ENCODE measurements at regions not wholly inside any gene's neighbourhood (a gene's known extent, or its start where the extent isn't known, plus 50 kb on each side); places are given as distances from the start of the nearest gene placed in this dataset.
"Not testable (repeated sequence)": the region's sequence is repeated elsewhere in the genome, so short reads cannot be mapped to it uniquely, and the experiment has no call there.

DNA sequence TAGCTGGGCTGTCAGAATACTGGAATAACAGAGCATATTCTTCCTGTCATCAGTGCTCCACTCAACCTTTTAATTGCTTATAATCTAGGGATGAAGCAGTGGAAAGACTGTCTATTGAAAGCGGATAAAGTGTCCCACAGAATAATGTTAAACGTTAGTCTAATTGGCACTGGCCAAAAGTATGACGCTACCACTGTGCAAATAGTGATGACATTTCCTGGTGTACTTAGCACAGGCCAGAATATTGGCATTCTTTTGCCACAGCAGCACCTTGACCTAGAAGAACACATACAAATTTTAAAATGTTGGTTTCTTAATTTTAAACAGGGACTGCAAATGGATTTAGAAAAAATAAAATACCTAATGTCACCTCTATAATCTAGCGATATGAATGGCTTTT, 635.2 kb upstream of the SPANXN1 start:
- Histone ChIP-seq H3K4me1 (no peaks in the 10 kb centered on the region), H3K36me3 (no peaks in the 10 kb centered on the region), H3K4me3 (no peak overlapping the region), H3K27ac (no peak overlapping the region), H3K27me3 (no peaks in the 10 kb centered on the region), H3K9me3 (no peaks in the 10 kb centered on the region)
- DNase-seq: no peak
- intact Hi-C loops (cut with DNase I): no loop called here
- 54 to 62% methylated on average over 4 of the region's 4 CpGs for WGBS, 2 donors
- TF ChIP-seq, protein P1, sequence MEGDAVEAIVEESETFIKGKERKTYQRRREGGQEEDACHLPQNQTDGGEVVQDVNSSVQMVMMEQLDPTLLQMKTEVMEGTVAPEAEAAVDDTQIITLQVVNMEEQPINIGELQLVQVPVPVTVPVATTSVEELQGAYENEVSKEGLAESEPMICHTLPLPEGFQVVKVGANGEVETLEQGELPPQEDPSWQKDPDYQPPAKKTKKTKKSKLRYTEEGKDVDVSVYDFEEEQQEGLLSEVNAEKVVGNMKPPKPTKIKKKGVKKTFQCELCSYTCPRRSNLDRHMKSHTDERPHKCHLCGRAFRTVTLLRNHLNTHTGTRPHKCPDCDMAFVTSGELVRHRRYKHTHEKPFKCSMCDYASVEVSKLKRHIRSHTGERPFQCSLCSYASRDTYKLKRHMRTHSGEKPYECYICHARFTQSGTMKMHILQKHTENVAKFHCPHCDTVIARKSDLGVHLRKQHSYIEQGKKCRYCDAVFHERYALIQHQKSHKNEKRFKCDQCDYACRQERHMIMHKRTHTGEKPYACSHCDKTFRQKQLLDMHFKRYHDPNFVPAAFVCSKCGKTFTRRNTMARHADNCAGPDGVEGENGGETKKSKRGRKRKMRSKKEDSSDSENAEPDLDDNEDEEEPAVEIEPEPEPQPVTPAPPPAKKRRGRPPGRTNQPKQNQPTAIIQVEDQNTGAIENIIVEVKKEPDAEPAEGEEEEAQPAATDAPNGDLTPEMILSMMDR (IDR thresholded peaks at IDR 0.05): no peak
- no peak for TF ChIP-seq POLR2A (IDR thresholded peaks at IDR 0.05)

DNA sequence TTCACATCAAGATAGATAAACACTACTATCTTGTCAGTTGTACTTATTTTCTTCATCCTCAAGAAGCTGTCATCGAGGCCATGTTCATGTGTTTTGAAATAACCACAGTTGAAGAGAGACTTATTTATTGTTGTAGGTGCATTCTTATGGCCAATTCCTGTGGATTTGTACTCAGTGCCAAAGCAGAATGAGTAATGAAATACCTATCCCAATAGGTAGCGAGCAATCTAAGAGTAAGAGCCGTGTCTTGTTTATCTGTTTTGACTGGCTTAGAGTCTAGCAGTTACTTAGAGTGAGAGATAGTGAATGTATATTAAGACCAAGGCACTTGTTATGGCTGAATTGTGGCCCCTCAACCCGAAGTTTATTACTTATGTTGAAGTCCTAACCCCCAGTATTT, 631.0 kb upstream of the SPANXN1 start:
- no peak for DNase-seq
- H3K4me3 ChIP-seq: no peak overlapping the region
- H3K9me3 ChIP-seq: no peaks in the 10 kb centered on the region
- no peaks in the 10 kb centered on the region for H3K27me3 ChIP-seq
- intact Hi-C loops (cut with DNase I): no loop called here
- no peaks in the 10 kb centered on the region for H3K4me1 ChIP-seq
- 36 to 39% methylated on average over 4 of the region's 4 CpGs for WGBS, 2 donors
- TF ChIP-seq, protein P1 (IDR thresholded peaks at IDR 0.05): no peak
- no peaks in the 10 kb centered on the region for H3K36me3 ChIP-seq
- no peak overlapping the region for H3K27ac ChIP-seq

DNA sequence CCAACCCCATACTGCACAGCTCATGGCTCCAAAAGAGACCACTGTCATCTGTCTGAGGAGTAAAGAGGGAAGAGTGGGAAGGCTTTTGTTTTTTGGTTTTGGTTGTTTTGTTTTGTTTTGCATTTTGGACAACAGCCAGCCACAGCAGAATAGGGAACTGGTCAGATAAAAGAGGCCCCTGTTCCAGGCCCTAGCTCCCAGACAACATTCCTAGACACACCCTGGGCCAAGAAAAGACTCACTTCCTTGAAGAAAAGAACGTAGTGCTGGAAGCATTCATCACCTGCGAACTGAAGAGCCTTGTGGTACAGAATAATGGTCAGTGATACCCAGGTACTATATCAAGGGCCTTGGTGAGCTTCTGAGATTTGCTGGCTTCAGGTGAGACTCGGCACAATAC, 619.4 kb upstream of the SPANXN1 start:
- Histone ChIP-seq H3K4me3 (no peak overlapping the region), H3K27me3 (no peaks in the 10 kb centered on the region), H3K27ac (no peak overlapping the region), H3K36me3 (no peaks in the 10 kb centered on the region), H3K9me3 (no peaks in the 10 kb centered on the region), H3K4me1 (no peaks in the 10 kb centered on the region)
- intact Hi-C loops (cut with DNase I): no loop called here
- no peak for DNase-seq
- TF ChIP-seq, protein P1 (IDR thresholded peaks at IDR 0.05): no peak
- no peak for TF ChIP-seq POLR2A (IDR thresholded peaks at IDR 0.05)
- WGBS, 2 donors: 40 to 82% methylated on average over 2 to 3 of the region's 3 CpGs

DNA sequence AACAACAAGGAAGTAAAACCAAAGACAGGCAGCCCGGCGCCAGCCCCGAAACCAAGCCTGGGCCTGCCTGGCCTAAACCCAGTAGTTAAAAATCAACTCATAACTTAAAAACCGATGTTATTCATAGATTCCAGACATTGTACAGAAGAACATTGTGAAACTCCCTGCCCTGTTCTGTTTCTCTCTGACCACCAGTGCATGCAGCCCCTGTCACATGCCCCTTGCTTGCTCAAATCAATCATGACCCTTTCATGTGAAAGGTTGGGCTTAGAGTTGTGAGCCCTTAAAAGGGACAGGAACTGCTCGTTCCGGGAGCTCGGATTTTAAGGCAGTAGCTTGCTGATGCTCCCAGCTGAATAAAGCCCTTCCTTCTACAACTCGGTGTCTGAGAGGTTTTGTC, 612.9 kb upstream of the SPANXN1 start:
- H3K9me3 ChIP-seq; H3K27ac ChIP-seq; H3K27me3 ChIP-seq; H3K36me3 ChIP-seq; H3K4me3 ChIP-seq; H3K4me1 ChIP-seq; DNase-seq; intact Hi-C loops (cut with DNase I): not testable (repeated sequence)
- WGBS, 2 donors: 65% methylated on average over 7 of the region's 8 CpGs; no CpG with 5 or more reads in 1 of the 2 donors

GRCh38 chrX:144637731-144638130, 609.6 kb upstream of the SPANXN1 start:
- intact Hi-C loops (cut with DNase I): no loop called here
- whole genome bisulfite sequencing, 2 donors: 72 to 100% methylated on average over 2 of the region's 2 CpGs
- TF ChIP-seq, protein P1 (IDR thresholded peaks at IDR 0.05): no peak
- no peak for TF ChIP-seq POLR2A (IDR thresholded peaks at IDR 0.05)

DNA sequence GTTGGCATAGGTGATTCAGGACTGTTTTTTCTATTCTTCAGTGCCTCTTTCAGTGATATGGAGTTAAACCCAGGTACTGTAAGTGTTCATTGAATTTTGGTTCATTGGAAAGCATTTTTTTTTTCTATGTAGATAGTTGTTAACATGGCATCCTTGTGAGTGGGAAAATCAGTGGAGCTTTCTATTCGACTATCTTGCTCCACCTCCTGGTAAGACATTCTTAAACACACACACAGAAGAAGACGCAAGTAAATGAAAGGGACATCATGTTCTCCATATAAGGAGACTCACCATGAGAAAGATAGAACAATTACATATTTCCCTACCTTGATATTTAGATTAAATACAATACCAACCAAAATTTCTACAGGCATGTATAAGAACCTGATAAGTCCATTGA, 598.5 kb upstream of the SPANXN1 start:
- H3K4me3 ChIP-seq: no peak overlapping the region
- DNase-seq: no peak
- WGBS, 2 donors: 75 to 83% methylated on average over 1 to 2 of the region's 2 CpGs

More at GRCh38 chrX:144637731-144638130, 609.6 kb upstream of the SPANXN1 start:
- Histone ChIP-seq H3K4me3 (no peak overlapping the region), H3K36me3 (no peaks in the 10 kb centered on the region), H3K9me3 (no peaks in the 10 kb centered on the region), H3K27me3 (no peaks in the 10 kb centered on the region), H3K27ac (no peak overlapping the region), H3K4me1 (no peaks in the 10 kb centered on the region)
- DNase-seq: no peak

More for the DNA sequence above, 598.5 kb upstream of the SPANXN1 start:
- H3K27me3 ChIP-seq: no peaks in the 10 kb centered on the region
- no peaks in the 10 kb centered on the region for H3K36me3 ChIP-seq
- H3K27ac ChIP-seq: no peak overlapping the region
- intact Hi-C loops (cut with DNase I): no loop called here
- TF ChIP-seq POLR2A (IDR thresholded peaks at IDR 0.05): no peak
- TF ChIP-seq, protein P1 (IDR thresholded peaks at IDR 0.05): no peak
- H3K4me1 ChIP-seq: no peaks in the 10 kb centered on the region
- no peaks in the 10 kb centered on the region for H3K9me3 ChIP-seq
